B cell (primary cell): ENCODE measurements at regions not wholly inside any gene's neighbourhood (a gene's known extent, or its start where the extent isn't known, plus 50 kb on each side); places are given as distances from the start of the nearest gene placed in this dataset.

Experiments
- ATAC-seq: fragments of 200-7000 bp; cut with Tn5 transposase; one replicate; pipeline ENCODE4 v1.10.0; 2021; ENCODE audit warnings: low read depth, mild to moderate bottlenecking, moderate number of reproducible peaks, moderate library complexity
- CTCF ChIA-PET: fragments of 350-600 bp; sonication (Branson Sonifier 250); formaldehyde crosslinking; loops from one replicate; lab custom pipeline; 2021; ENCODE audit warnings: antibody characterized with exemption, inconsistent platforms; lab: Charles Lee
- POLR2A ChIA-PET: fragments of 350-600 bp; sonication (Branson Sonifier 250); formaldehyde crosslinking; loops from one replicate; lab custom pipeline; 2021; ENCODE audit warnings: antibody characterized with exemption; lab: Charles Lee
- DNase-seq: peaks from one replicate; pipeline ENCODE4 v3.0.0; 2013
- H2AFZ ChIP-seq: 2 replicates; pipeline ENCODE4 v1.6.1; 2012; ENCODE audit warnings: mild to moderate bottlenecking, low read depth, low read length; ENCODE audit not compliant: insufficient read depth, poor library complexity, severe bottlenecking
- H3K27ac ChIP-seq, 2 donors: 1 replicate in 1 of 2; 2 replicates in 1 of 2; pipeline ENCODE4 v1.5.1; 2012 to 2013; ENCODE audit warnings: low read length in 2 of 2, mild to moderate bottlenecking in 2 of 2, moderate library complexity in 1 of 2
- H3K27me3 ChIP-seq, 4 experiments: fragments of 200-600 bp in 1 of 4; sonication (generic) in 1 of 4; replicated peaks in 1 of 4; 1 replicate in 2 of 4; 2 replicates in 2 of 4; pipeline versions ENCODE4 v1.6.1 to v1.7.0; 2013 to 2016; ENCODE audit warnings: low read length in 3 of 4, mild to moderate bottlenecking in 2 of 4, mixed read lengths in 1 of 4, moderate library complexity in 1 of 4; ENCODE audit not compliant: insufficient read depth in 4 of 4, control insufficient read depth in 3 of 4; ENCODE audit errors: control extremely low read depth in 1 of 4
- H3K36me3 ChIP-seq, 2 experiments: replicated peaks in 1 of 2; 1 replicate in 1 of 2; 2 replicates in 1 of 2; pipeline versions ENCODE4 v1.6.1 to v1.7.1; 2013; ENCODE audit warnings: low read length in 1 of 2; ENCODE audit not compliant: insufficient read depth in 2 of 2, control insufficient read depth in 1 of 2; ENCODE audit errors: control extremely low read depth in 1 of 2, extremely low read depth in 1 of 2
- H3K4me1 ChIP-seq, 2 donors: fragments of 200-600 bp in 1 of 2; sonication (generic) in 1 of 2; 1 replicate in 1 of 2; 2 replicates in 1 of 2; pipeline versions ENCODE4 v1.5.1 to v1.6.1; 2013 to 2017; ENCODE audit warnings: low read length in 2 of 2; ENCODE audit not compliant: control insufficient read depth in 2 of 2, insufficient read depth in 2 of 2
- H3K4me2 ChIP-seq: replicated peaks from 2 replicates; pipeline ENCODE3; 2012; ENCODE audit warnings: mild to moderate bottlenecking, low read depth, low read length; ENCODE audit not compliant: poor library complexity, severe bottlenecking
- H3K4me3 ChIP-seq, 5 experiments: fragments of 200-600 bp in 1 of 5; sonication (generic) in 1 of 5; 1 replicate in 3 of 5; 2 replicates in 2 of 5; pipeline versions ENCODE4 v1.5.1 to v1.7.0; 2011 to 2016; ENCODE audit warnings: low read length in 4 of 5, mild to moderate bottlenecking in 4 of 5, low read depth in 2 of 5, control low read depth in 1 of 5, moderate library complexity in 1 of 5; ENCODE audit not compliant: insufficient read depth in 1 of 5; ENCODE audit errors: control extremely low read depth in 1 of 5, extremely low read depth in 1 of 5
- H3K79me2 ChIP-seq: fragments of 200-600 bp; sonication (generic); one replicate; pipeline ENCODE4 v1.6.0; 2016; ENCODE audit warnings: low read length; ENCODE audit not compliant: control insufficient read depth, insufficient read depth
- H3K9ac ChIP-seq: fragments of 200-600 bp; sonication (generic); 2 replicates; pipeline ENCODE4 v1.6.1; 2017; ENCODE audit warnings: mild to moderate bottlenecking, low read length, moderate library complexity
- H3K9me3 ChIP-seq, 3 donors: one replicate each; pipeline versions ENCODE4 v1.6.1 to v1.7.1; 2013; ENCODE audit warnings: low read length in 2 of 3; ENCODE audit not compliant: control insufficient read depth in 2 of 3, insufficient read depth in 1 of 3; ENCODE audit errors: control extremely low read depth in 1 of 3
- H4K20me1 ChIP-seq: 2 replicates; pipeline ENCODE4 v1.6.0; 2012; ENCODE audit warnings: mild to moderate bottlenecking, low read length; ENCODE audit not compliant: insufficient read depth, control insufficient read depth, poor library complexity, severe bottlenecking
- H3K27ac Mint-ChIP-seq: one replicate; pipeline ENCODE4 v1.8.0; 2021; ENCODE audit warnings: mixed read lengths
- H3K27me3 Mint-ChIP-seq: one replicate; pipeline ENCODE4 v1.8.0; 2021; ENCODE audit warnings: mixed read lengths
- H3K4me1 Mint-ChIP-seq: one replicate; pipeline ENCODE4 v1.8.0; 2021; ENCODE audit warnings: mixed read lengths
- H3K4me3 Mint-ChIP-seq: one replicate; pipeline ENCODE4 v1.8.0; 2021; ENCODE audit warnings: mixed read lengths
- H3K9me3 Mint-ChIP-seq: one replicate; pipeline ENCODE4 v1.8.0; 2022; ENCODE audit warnings: mixed read lengths; ENCODE audit not compliant: insufficient read depth
- EZH2 ChIP-seq: IDR thresholded peaks from 2 replicates; pipeline ENCODE4 v1.6.1; 2012; ENCODE audit warnings: borderline replicate concordance, low read depth, mild to moderate bottlenecking, moderate library complexity, low read length; ENCODE audit not compliant: insufficient read depth, poor library complexity, severe bottlenecking
- WGBS: methylation state at CpG from one replicate; pipeline ENCODE4 v1.1.5; 2013; ENCODE audit warnings: missing lambda C conversion rate; ENCODE audit not compliant: insufficient coverage; 5-methylcytosine and 5-hydroxymethylcytosine counted together
- intact Hi-C: fragments of 100-400 bp; cut with micrococcal nuclease; formaldehyde crosslinking; loops from one replicate; pipeline ENCODE4 v1.10.0; 2022
- TF ChIP-seq, protein P1 (sequence below): fragments of 200-600 bp; IDR thresholded peaks from one replicate; pipeline ENCODE4 v1.8.0; 2022; ENCODE audit warnings: antibody characterized with exemption, mild to moderate bottlenecking

DNA sequence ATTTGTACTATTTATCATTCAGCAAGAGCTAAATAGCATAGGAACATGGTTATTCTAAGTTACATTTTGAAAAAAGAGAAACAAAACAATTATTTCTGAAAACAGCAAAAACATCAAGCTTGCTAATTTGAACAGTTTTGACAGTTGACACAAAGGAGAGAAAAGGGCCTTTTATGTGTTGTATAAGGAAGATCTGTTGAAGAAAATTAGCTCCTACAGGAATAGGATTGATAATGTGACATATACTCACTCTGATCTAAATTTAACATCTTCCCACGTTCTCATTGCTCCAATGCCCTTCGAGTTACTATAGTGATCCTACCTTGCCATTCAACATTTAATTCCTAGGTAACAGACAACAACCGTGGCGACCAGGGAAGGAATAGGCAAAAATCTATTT is 61.4 kb upstream of the BTG3 start:
- no peaks in the 10 kb centered on the region for H4K20me1 ChIP-seq
- no peak overlapping the region for H3K27ac ChIP-seq
- Mint-ChIP-seq H3K27ac (no peak overlapping the region), H3K4me3 (no peak overlapping the region), H3K9me3 (no peaks in the 10 kb centered on the region), H3K4me1 (no peaks in the 10 kb centered on the region), H3K27me3 (peaks cover 14% of the 10 kb centered on the region)
- ATAC-seq (no peak), DNase-seq (no peak)
- H3K9me3 ChIP-seq, result no peaks in the 10 kb centered on the region
- H3K4me3 ChIP-seq, result no peak overlapping the region
- H3K79me2 ChIP-seq, result no peaks in the 10 kb centered on the region
- H3K4me2 ChIP-seq, result no peak overlapping the region
- TF ChIP-seq, protein P1, sequence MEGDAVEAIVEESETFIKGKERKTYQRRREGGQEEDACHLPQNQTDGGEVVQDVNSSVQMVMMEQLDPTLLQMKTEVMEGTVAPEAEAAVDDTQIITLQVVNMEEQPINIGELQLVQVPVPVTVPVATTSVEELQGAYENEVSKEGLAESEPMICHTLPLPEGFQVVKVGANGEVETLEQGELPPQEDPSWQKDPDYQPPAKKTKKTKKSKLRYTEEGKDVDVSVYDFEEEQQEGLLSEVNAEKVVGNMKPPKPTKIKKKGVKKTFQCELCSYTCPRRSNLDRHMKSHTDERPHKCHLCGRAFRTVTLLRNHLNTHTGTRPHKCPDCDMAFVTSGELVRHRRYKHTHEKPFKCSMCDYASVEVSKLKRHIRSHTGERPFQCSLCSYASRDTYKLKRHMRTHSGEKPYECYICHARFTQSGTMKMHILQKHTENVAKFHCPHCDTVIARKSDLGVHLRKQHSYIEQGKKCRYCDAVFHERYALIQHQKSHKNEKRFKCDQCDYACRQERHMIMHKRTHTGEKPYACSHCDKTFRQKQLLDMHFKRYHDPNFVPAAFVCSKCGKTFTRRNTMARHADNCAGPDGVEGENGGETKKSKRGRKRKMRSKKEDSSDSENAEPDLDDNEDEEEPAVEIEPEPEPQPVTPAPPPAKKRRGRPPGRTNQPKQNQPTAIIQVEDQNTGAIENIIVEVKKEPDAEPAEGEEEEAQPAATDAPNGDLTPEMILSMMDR, result no peak
- TF ChIP-seq EZH2, result no peak
- POLR2A ChIA-PET, result no interaction called here
- H3K27me3 ChIP-seq, result peaks cover 0 to 5% (median 0%) of the 10 kb centered on the region in 4 experiments
- H3K9ac ChIP-seq, result no peak overlapping the region
- CTCF ChIA-PET, result interaction anchor here (0.9 to 2.2 kb wide), 4 partner anchors 227 to 251 kb away, joined by 3 to 19 read pairs (median 6); no protein-coding TSS in a partner anchor
- intact Hi-C loops, result no loop called here
- no peaks in the 10 kb centered on the region for H3K4me1 ChIP-seq
- H2AFZ ChIP-seq, result no peak overlapping the region
- no peaks in the 10 kb centered on the region for H3K36me3 ChIP-seq
- WGBS, result no CpG with 5 or more reads among the region's 4 CpGs

GRCh38 chr21:17673261-17674020 is 60.7 kb upstream of the BTG3 start:
- H3K79me2 ChIP-seq, result no peaks in the 10 kb centered on the region
- WGBS, result 89% methylated on average over 5 of the region's 11 CpGs
- Mint-ChIP-seq H3K27ac (no peak overlapping the region), H3K4me3 (no peak overlapping the region), H3K9me3 (no peaks in the 10 kb centered on the region), H3K27me3 (peaks cover 14% of the 10 kb centered on the region), H3K4me1 (no peaks in the 10 kb centered on the region)
- no peak overlapping the region for H3K4me2 ChIP-seq
- no peaks in the 10 kb centered on the region for H4K20me1 ChIP-seq
- peaks cover 0 to 5% (median 0%) of the 10 kb centered on the region in 4 experiments for H3K27me3 ChIP-seq
- POLR2A ChIA-PET, result no interaction called here
- DNase-seq (no peak), ATAC-seq (no peak)
- no peaks in the 10 kb centered on the region for H3K9me3 ChIP-seq
- H3K36me3 ChIP-seq, result no peaks in the 10 kb centered on the region
- H3K9ac ChIP-seq, result no peak overlapping the region
- no peak for TF ChIP-seq EZH2
- TF ChIP-seq, protein P1, result no peak
- CTCF ChIA-PET, result interaction anchor here (0.9 to 2.2 kb wide), 4 partner anchors 228 to 251 kb away, joined by 3 to 19 read pairs (median 6); no protein-coding TSS in a partner anchor
- no peak overlapping the region for H2AFZ ChIP-seq
- H3K4me1 ChIP-seq, result no peaks in the 10 kb centered on the region
- intact Hi-C loops, result no loop called here
- H3K27ac ChIP-seq, result no peak overlapping the region
- H3K4me3 ChIP-seq, result no peak overlapping the region
